Upper lobe of left lung (tissue), 4 donors: ENCODE measurements at regions not wholly inside any gene's neighbourhood (a gene's known extent, or its start where the extent isn't known, plus 50 kb on each side); places are given as distances from the start of the nearest gene placed in this dataset.

Experiments used
- CTCF ChIP-seq, 6 experiments: fragments of 450-650 bp in 4 of 6; fragments of 200-600 bp in 2 of 6; sonication (generic) in 2 of 6; IDR thresholded peaks; one replicate each; pipeline ENCODE4 v1.5.1; 2016 to 2019; ENCODE audit warnings: antibody characterized with exemption in 6 of 6
- EP300 ChIP-seq, 4 donors: sonication (generic); formaldehyde crosslinking; IDR thresholded peaks; one replicate each; pipeline ENCODE4 v1.5.1; 2017; ENCODE audit warnings: antibody characterized with exemption in 4 of 4, control low read depth in 2 of 4
- POLR2AphosphoS5 ChIP-seq, 2 donors: sonication (generic); formaldehyde crosslinking; IDR thresholded peaks; one replicate each; pipeline ENCODE4 v1.5.1; 2017; ENCODE audit warnings: antibody characterized with exemption in 2 of 2

GRCh38 chr7:42700406-42701327 lies 211.2 kb downstream of the C7orf25 start:
- TF ChIP-seq CTCF (IDR thresholded peaks at IDR 0.05) (no peak), POLR2AphosphoS5 (IDR thresholded peaks at IDR 0.05) (no peak), EP300 (IDR thresholded peaks at IDR 0.05) (no peak)
